ENCODE measurements at regions not wholly inside any gene's neighbourhood (a gene's known extent, or its start where the extent isn't known, plus 50 kb on each side); places are given as distances from the start of the nearest gene placed in this dataset.
"Not testable (repeated sequence)": the region's sequence is repeated elsewhere in the genome, so short reads cannot be mapped to it uniquely, and the experiment has no call there.

GRCh38 chr21:5105939-5106708, 5415.3 kb upstream of the TPTE start:
- DNase-seq: not testable (repeated sequence)

GRCh38 chr21:5106767-5107464, 5414.5 kb upstream of the TPTE start:
- not testable (repeated sequence) for DNase-seq

GRCh38 chr21:5107637-5108036, 5413.7 kb upstream of the TPTE start:
- DNase-seq: not testable (repeated sequence)

GRCh38 chr21:5108048-5108775, 5413.2 kb upstream of the TPTE start:
- peak in 1 of 4 experiments; percentile 0 for DNase-seq

GRCh38 chr21:5111197-5111596, 5410.2 kb upstream of the TPTE start:
- peak in 1 of 4 experiments; percentile 0 for DNase-seq

- not testable (repeated sequence) for DNase-seq
Observed at GRCh38 chr21:5113092-5113491, 5408.3 kb upstream of the TPTE start.

GRCh38 chr21:5114468-5114867, 5406.9 kb upstream of the TPTE start:
- DNase-seq: not testable (repeated sequence)

GRCh38 chr21:5114893-5115645, 5406.3 kb upstream of the TPTE start:
- not testable (repeated sequence) for DNase-seq

GRCh38 chr21:5115646-5116343, 5405.6 kb upstream of the TPTE start:
- peak; percentile 17 to 61 (median 54) for DNase-seq

GRCh38 chr21:5116344-5117123, 5404.8 kb upstream of the TPTE start:
- not testable (repeated sequence) for DNase-seq

- not testable (repeated sequence) for DNase-seq
Observed at GRCh38 chr21:5117135-5117534, 5404.2 kb upstream of the TPTE start.

GRCh38 chr21:5117666-5118295, 5403.6 kb upstream of the TPTE start:
- peak in 3 of 4 experiments; percentile 0 to 1 (median 1) for DNase-seq

GRCh38 chr21:5118296-5118679, 5403.1 kb upstream of the TPTE start:
- DNase-seq: not testable (repeated sequence)

GRCh38 chr21:5119179-5119578, 5402.2 kb upstream of the TPTE start:
- DNase-seq: not testable (repeated sequence)

- peak; percentile 0 to 31 (median 17) for DNase-seq
Observed at GRCh38 chr21:5121399-5121798, 5400.0 kb upstream of the TPTE start.

GRCh38 chr21:5121849-5122248, 5399.5 kb upstream of the TPTE start:
- DNase-seq: not testable (repeated sequence)

GRCh38 chr21:5123655-5124054, 5397.7 kb upstream of the TPTE start:
- not testable (repeated sequence) for DNase-seq

GRCh38 chr21:5128261-5128660, 5393.1 kb upstream of the TPTE start:
- DNase-seq: peak; percentile 95 to 97 (median 96)

- DNase-seq: not testable (repeated sequence)
Observed at GRCh38 chr21:5133824-5134223, 5387.6 kb upstream of the TPTE start.

GRCh38 chr21:5136406-5136805, 5385.0 kb upstream of the TPTE start:
- DNase-seq: not testable (repeated sequence)
